Right lobe of liver (tissue), 4 donors: ENCODE measurements at regions not wholly inside any gene's neighbourhood (a gene's known extent, or its start where the extent isn't known, plus 50 kb on each side); places are given as distances from the start of the nearest gene placed in this dataset.

Source experiments
- CTCF ChIP-seq, 4 donors: fragments of 200-600 bp in 3 of 4; fragments of 450-650 bp in 1 of 4; IDR thresholded peaks; one replicate each; pipeline versions ENCODE4 v1.5.1 to v1.8.0; 2016 to 2022; ENCODE audit warnings: antibody characterized with exemption in 4 of 4, mild to moderate bottlenecking in 2 of 4
- POLR2A ChIP-seq: fragments of 450-650 bp; IDR thresholded peaks from one replicate; pipeline ENCODE4 v1.6.1; 2017; ENCODE audit warnings: antibody characterized with exemption, mild to moderate bottlenecking
- donor health status: DM: no; HTN: no; CAD: no.
- donor health status: DM: no; HTN: no; CAD: no.
- donor health status: DM: no; HTN: yes; CAD: no.

DNA sequence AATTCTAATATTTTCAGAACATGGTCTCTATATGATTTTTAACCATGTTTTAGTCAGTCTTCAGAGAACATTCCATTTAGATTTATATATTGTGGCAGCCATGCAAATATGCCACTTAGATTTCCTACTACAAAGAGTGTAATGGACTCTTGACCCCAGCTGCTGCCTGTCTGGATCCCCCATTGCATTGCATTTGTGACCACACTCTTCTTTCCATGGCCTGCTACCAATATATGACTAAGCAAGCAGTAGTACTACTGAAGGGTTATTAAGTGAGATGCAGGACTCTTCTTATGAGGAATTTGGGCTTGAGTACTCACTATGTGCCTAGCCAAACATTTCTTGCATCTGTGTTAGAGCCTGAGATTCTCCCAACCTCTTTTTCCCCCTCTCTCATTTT is 306.8 kb downstream of the PDHA2 start:
- no peak for TF ChIP-seq CTCF (IDR thresholded peaks at IDR 0.05)
- no peak for TF ChIP-seq POLR2A
